WTC11 (cell line): ENCODE measurements at regions not wholly inside any gene's neighbourhood (a gene's known extent, or its start where the extent isn't known, plus 50 kb on each side); places are given as distances from the start of the nearest gene placed in this dataset.

Experiments
- ATAC-seq: fragments of 200-7000 bp; cut with Tn5 transposase; 2 replicates; pipeline ENCODE4 v1.10.0; 2021; ENCODE audit warnings: mild to moderate bottlenecking, moderate library complexity
- CTCF ChIA-PET: fragments of 300-600 bp; sonication (Branson Sonifier 250); formaldehyde crosslinking; loops from one replicate; lab custom pipeline; 2021; ENCODE audit warnings: antibody characterized with exemption; lab: Charles Lee
- POLR2A ChIA-PET: fragments of 350-600 bp; sonication (Branson Sonifier 250); formaldehyde crosslinking; loops from one replicate; lab custom pipeline; 2021; ENCODE audit warnings: antibody characterized with exemption; lab: Charles Lee
- DNase-seq: peaks from one replicate; pipeline ENCODE4 v3.0.0; 2021; ENCODE audit warnings: low spot score
- H3K27ac Mint-ChIP-seq: 2 replicates; pipeline ENCODE4 v1.8.0; 2021; ENCODE audit warnings: mixed read lengths
- H3K27me3 Mint-ChIP-seq: 2 replicates; pipeline ENCODE4 v1.8.0; 2021; ENCODE audit warnings: low read depth, mild to moderate bottlenecking, moderate library complexity, mixed read lengths
- H3K36me3 Mint-ChIP-seq: 2 replicates; pipeline ENCODE4 v1.8.0; 2021; ENCODE audit warnings: mixed read lengths
- H3K4me1 Mint-ChIP-seq: 2 replicates; pipeline ENCODE4 v1.8.0; 2022; ENCODE audit warnings: mixed read lengths
- H3K4me3 Mint-ChIP-seq: 2 replicates; pipeline ENCODE4 v1.8.0; 2021; ENCODE audit warnings: mild to moderate bottlenecking, moderate library complexity, mixed read lengths
- H3K9me3 Mint-ChIP-seq: 2 replicates; pipeline ENCODE4 v1.8.0; 2021; ENCODE audit warnings: mixed read lengths
- CBFB ChIP-seq: sonication (generic); formaldehyde crosslinking; IDR thresholded peaks from 2 replicates; pipeline ENCODE4 v1.8.1; 2022; ENCODE audit warnings: mild to moderate bottlenecking, low read depth, missing genetic modification reagents
- ESRRA ChIP-seq: sonication (generic); formaldehyde crosslinking; IDR thresholded peaks from 2 replicates; pipeline ENCODE4 v1.8.1; 2022; ENCODE audit warnings: mild to moderate bottlenecking, missing genetic modification reagents, borderline replicate concordance
- ETV6 ChIP-seq: sonication (generic); formaldehyde crosslinking; IDR thresholded peaks from 2 replicates; pipeline ENCODE4 v1.8.1; 2022; ENCODE audit warnings: mild to moderate bottlenecking, missing genetic modification reagents
- FOXJ3 ChIP-seq: sonication (generic); formaldehyde crosslinking; IDR thresholded peaks from 2 replicates; pipeline ENCODE4 v1.9.0; 2021; ENCODE audit warnings: missing genetic modification reagents, mild to moderate bottlenecking, borderline replicate concordance
- IRF2 ChIP-seq: sonication (generic); formaldehyde crosslinking; IDR thresholded peaks from 2 replicates; pipeline ENCODE4 v1.8.0; 2022; ENCODE audit warnings: low read depth, missing genetic modification reagents, borderline replicate concordance
- JUN ChIP-seq: sonication (generic); formaldehyde crosslinking; IDR thresholded peaks from 2 replicates; pipeline ENCODE4 v1.8.0; 2023; ENCODE audit warnings: mild to moderate bottlenecking, missing genetic modification reagents
- SMAD3 ChIP-seq: sonication (generic); formaldehyde crosslinking; IDR thresholded peaks from 2 replicates; pipeline ENCODE4 v1.8.0; 2022; ENCODE audit warnings: missing genetic modification reagents, mild to moderate bottlenecking, borderline replicate concordance
- SP1 ChIP-seq: sonication (generic); formaldehyde crosslinking; conservative IDR thresholded peaks from 2 replicates; pipeline ENCODE4 v1.8.1; 2022; ENCODE audit warnings: missing genetic modification reagents
- TEAD4 ChIP-seq: sonication (generic); formaldehyde crosslinking; IDR thresholded peaks from 2 replicates; pipeline ENCODE4 v1.8.0; 2022; ENCODE audit warnings: mild to moderate bottlenecking, missing genetic modification reagents
- TP53 ChIP-seq: sonication (generic); formaldehyde crosslinking; IDR thresholded peaks from 2 replicates; pipeline ENCODE4 v1.8.1; 2023; ENCODE audit warnings: mild to moderate bottlenecking, missing genetic modification reagents
- ZBTB21 ChIP-seq: sonication (generic); formaldehyde crosslinking; IDR thresholded peaks from 2 replicates; pipeline ENCODE4 v1.8.1; 2023; ENCODE audit warnings: mild to moderate bottlenecking, missing genetic modification reagents, borderline replicate concordance
- TF ChIP-seq, protein P1 (sequence below): fragments of 250-450 bp; sonication (Bioruptor Pico); IDR thresholded peaks from 2 replicates; pipeline ENCODE4 v1.9.0; 2021; ENCODE audit warnings: mild to moderate bottlenecking, borderline replicate concordance
- TF ChIP-seq, protein P2 (sequence below): fragments of 200-600 bp; IDR thresholded peaks from 2 replicates; pipeline ENCODE4 v1.8.0; 2022; ENCODE audit warnings: antibody characterized with exemption
- TF ChIP-seq, protein P3 (sequence below): sonication (generic); formaldehyde crosslinking; IDR thresholded peaks from 2 replicates; pipeline ENCODE4 v1.8.0; 2022; ENCODE audit warnings: mild to moderate bottlenecking, missing genetic modification reagents
- TF ChIP-seq, protein P4 (sequence below): fragments of 250-450 bp; sonication (Bioruptor Pico); IDR thresholded peaks from 2 replicates; pipeline ENCODE4 v2.1.2; 2022; ENCODE audit warnings: mild to moderate bottlenecking, moderate library complexity
- TF ChIP-seq, protein P5 (sequence below): sonication (generic); formaldehyde crosslinking; IDR thresholded peaks from 2 replicates; pipeline ENCODE4 v1.8.1; 2023; ENCODE audit warnings: mild to moderate bottlenecking, missing genetic modification reagents
- TF ChIP-seq, protein P6 (sequence below): sonication (generic); formaldehyde crosslinking; IDR thresholded peaks from 2 replicates; pipeline ENCODE4 v1.8.1; 2023; ENCODE audit warnings: mild to moderate bottlenecking, missing genetic modification reagents

DNA sequence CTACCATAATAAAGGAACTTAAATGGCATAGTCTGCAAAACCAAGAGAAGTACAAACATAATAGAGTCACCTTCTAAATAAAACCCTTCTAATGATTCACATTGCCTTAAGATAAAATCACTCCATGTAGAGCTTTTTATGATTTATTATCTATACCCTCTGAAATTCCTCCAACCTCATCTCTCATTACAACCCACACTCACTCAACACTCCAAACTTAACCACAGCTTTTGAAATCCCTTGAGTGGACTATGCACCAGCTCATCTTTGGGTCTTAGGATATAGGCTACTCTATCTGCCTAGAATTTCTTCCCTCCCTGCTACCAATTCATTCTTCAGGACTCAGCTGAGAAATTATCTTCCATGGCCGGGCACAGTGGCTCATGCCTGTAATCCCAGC lies 122.5 kb downstream of the CETN3 start (continued):
- TF ChIP-seq, protein P1, sequence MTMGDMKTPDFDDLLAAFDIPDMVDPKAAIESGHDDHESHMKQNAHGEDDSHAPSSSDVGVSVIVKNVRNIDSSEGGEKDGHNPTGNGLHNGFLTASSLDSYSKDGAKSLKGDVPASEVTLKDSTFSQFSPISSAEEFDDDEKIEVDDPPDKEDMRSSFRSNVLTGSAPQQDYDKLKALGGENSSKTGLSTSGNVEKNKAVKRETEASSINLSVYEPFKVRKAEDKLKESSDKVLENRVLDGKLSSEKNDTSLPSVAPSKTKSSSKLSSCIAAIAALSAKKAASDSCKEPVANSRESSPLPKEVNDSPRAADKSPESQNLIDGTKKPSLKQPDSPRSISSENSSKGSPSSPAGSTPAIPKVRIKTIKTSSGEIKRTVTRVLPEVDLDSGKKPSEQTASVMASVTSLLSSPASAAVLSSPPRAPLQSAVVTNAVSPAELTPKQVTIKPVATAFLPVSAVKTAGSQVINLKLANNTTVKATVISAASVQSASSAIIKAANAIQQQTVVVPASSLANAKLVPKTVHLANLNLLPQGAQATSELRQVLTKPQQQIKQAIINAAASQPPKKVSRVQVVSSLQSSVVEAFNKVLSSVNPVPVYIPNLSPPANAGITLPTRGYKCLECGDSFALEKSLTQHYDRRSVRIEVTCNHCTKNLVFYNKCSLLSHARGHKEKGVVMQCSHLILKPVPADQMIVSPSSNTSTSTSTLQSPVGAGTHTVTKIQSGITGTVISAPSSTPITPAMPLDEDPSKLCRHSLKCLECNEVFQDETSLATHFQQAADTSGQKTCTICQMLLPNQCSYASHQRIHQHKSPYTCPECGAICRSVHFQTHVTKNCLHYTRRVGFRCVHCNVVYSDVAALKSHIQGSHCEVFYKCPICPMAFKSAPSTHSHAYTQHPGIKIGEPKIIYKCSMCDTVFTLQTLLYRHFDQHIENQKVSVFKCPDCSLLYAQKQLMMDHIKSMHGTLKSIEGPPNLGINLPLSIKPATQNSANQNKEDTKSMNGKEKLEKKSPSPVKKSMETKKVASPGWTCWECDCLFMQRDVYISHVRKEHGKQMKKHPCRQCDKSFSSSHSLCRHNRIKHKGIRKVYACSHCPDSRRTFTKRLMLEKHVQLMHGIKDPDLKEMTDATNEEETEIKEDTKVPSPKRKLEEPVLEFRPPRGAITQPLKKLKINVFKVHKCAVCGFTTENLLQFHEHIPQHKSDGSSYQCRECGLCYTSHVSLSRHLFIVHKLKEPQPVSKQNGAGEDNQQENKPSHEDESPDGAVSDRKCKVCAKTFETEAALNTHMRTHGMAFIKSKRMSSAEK (CRISPR knock-in tag) = no peak
- no peak for TF ChIP-seq JUN (CRISPR knock-in tag)

DNA sequence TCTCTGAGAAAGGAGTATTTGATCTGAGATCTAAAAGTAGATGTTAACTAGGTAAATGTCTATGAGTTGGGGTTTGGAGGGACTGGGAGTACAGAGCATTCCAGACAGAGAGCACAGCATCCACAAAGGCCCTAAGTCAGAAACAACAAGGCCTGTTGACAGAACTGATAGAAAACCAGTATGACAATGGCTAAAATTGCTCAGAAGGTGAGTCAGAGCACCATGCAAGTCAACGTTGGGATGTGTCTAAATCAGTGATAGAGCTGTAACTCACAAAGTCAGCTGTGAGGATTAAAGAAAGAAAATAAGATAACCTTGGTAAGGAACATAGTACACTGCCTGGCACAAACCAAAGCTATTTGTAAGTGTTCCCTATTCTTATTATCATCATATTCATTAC lies 124.0 kb downstream of the CETN3 start:
- CTCF ChIA-PET = no interaction called here
- peaks cover 4% of the 10 kb centered on the region for H3K27me3 Mint-ChIP-seq
- H3K9me3 Mint-ChIP-seq = no peaks in the 10 kb centered on the region
- DNase-seq (no peak), ATAC-seq (no peak)
- H3K27ac Mint-ChIP-seq = no peak overlapping the region
- TF ChIP-seq, protein P2, sequence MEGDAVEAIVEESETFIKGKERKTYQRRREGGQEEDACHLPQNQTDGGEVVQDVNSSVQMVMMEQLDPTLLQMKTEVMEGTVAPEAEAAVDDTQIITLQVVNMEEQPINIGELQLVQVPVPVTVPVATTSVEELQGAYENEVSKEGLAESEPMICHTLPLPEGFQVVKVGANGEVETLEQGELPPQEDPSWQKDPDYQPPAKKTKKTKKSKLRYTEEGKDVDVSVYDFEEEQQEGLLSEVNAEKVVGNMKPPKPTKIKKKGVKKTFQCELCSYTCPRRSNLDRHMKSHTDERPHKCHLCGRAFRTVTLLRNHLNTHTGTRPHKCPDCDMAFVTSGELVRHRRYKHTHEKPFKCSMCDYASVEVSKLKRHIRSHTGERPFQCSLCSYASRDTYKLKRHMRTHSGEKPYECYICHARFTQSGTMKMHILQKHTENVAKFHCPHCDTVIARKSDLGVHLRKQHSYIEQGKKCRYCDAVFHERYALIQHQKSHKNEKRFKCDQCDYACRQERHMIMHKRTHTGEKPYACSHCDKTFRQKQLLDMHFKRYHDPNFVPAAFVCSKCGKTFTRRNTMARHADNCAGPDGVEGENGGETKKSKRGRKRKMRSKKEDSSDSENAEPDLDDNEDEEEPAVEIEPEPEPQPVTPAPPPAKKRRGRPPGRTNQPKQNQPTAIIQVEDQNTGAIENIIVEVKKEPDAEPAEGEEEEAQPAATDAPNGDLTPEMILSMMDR = no peak
- TF ChIP-seq SP1 (CRISPR knock-in tag) = no peak
- no peak for TF ChIP-seq TP53 (CRISPR knock-in tag)
- no peak for TF ChIP-seq SMAD3 (CRISPR knock-in tag)
- no peak for TF ChIP-seq FOXJ3 (CRISPR knock-in tag)
- no peaks in the 10 kb centered on the region for H3K36me3 Mint-ChIP-seq
- POLR2A ChIA-PET = no interaction called here
- H3K4me1 Mint-ChIP-seq = peaks cover 4% of the 10 kb centered on the region
- H3K4me3 Mint-ChIP-seq = no peak overlapping the region

DNA sequence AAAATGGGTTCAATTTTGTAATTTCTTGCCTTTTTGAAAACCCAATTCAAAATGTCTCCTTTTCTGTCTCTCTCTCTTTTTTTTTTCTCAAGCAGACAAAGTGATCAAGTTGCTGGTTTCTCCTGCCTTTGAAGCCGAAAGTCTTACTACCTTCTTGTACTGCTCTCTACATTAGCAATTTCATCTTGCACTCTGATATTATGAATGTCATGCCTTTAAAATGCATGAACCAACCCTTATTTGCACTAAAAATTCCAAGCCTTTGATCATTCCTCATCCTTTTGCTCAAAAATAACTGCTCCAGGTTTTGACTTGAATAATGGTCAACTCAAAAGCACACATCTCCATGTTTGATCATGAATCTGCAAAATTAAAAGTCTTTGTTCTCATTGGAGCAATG lies 125.2 kb downstream of the CETN3 start:
- no peaks in the 10 kb centered on the region for H3K27me3 Mint-ChIP-seq
- ATAC-seq (no peak), DNase-seq (no peak)
- H3K27ac Mint-ChIP-seq = no peak overlapping the region; the same call in 1 of the 2 replicates
- ChIA-PET POLR2A (no interaction called here), CTCF (no interaction called here)
- no peaks in the 10 kb centered on the region for H3K36me3 Mint-ChIP-seq
- H3K9me3 Mint-ChIP-seq = no peaks in the 10 kb centered on the region
- H3K4me3 Mint-ChIP-seq = no peak overlapping the region
- H3K4me1 Mint-ChIP-seq = peaks cover 3% of the 10 kb centered on the region; the same call in 1 of the 2 replicates
- TF ChIP-seq, protein P3, sequence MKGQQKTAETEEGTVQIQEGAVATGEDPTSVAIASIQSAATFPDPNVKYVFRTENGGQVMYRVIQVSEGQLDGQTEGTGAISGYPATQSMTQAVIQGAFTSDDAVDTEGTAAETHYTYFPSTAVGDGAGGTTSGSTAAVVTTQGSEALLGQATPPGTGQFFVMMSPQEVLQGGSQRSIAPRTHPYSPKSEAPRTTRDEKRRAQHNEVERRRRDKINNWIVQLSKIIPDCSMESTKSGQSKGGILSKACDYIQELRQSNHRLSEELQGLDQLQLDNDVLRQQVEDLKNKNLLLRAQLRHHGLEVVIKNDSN (CRISPR knock-in tag) = no peak
- TF ChIP-seq IRF2 (CRISPR knock-in tag) = no peak
- TF ChIP-seq, protein P1 (CRISPR knock-in tag) = no peak
- TF ChIP-seq, protein P4, sequence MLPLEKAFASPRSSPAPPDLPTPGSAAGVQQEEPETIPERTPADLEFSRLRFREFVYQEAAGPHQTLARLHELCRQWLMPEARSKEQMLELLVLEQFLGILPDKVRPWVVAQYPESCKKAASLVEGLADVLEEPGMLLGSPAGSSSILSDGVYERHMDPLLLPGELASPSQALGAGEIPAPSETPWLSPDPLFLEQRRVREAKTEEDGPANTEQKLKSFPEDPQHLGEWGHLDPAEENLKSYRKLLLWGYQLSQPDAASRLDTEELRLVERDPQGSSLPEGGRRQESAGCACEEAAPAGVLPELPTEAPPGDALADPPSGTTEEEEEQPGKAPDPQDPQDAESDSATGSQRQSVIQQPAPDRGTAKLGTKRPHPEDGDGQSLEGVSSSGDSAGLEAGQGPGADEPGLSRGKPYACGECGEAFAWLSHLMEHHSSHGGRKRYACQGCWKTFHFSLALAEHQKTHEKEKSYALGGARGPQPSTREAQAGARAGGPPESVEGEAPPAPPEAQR = no peak
- TF ChIP-seq ETV6 (CRISPR knock-in tag) = no peak
- TF ChIP-seq, protein P5, sequence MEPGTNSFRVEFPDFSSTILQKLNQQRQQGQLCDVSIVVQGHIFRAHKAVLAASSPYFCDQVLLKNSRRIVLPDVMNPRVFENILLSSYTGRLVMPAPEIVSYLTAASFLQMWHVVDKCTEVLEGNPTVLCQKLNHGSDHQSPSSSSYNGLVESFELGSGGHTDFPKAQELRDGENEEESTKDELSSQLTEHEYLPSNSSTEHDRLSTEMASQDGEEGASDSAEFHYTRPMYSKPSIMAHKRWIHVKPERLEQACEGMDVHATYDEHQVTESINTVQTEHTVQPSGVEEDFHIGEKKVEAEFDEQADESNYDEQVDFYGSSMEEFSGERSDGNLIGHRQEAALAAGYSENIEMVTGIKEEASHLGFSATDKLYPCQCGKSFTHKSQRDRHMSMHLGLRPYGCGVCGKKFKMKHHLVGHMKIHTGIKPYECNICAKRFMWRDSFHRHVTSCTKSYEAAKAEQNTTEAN (CRISPR knock-in tag) = no peak
- TF ChIP-seq TEAD4 (CRISPR knock-in tag) = no peak
- TF ChIP-seq, protein P6, sequence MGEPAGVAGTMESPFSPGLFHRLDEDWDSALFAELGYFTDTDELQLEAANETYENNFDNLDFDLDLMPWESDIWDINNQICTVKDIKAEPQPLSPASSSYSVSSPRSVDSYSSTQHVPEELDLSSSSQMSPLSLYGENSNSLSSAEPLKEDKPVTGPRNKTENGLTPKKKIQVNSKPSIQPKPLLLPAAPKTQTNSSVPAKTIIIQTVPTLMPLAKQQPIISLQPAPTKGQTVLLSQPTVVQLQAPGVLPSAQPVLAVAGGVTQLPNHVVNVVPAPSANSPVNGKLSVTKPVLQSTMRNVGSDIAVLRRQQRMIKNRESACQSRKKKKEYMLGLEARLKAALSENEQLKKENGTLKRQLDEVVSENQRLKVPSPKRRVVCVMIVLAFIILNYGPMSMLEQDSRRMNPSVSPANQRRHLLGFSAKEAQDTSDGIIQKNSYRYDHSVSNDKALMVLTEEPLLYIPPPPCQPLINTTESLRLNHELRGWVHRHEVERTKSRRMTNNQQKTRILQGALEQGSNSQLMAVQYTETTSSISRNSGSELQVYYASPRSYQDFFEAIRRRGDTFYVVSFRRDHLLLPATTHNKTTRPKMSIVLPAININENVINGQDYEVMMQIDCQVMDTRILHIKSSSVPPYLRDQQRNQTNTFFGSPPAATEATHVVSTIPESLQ = no peak
- no peak for TF ChIP-seq ZBTB21 (CRISPR knock-in tag)
- no peak for TF ChIP-seq CBFB
- no peak for TF ChIP-seq ESRRA (CRISPR knock-in tag)
